AG09319 (cell line): ENCODE measurements at regions not wholly inside any gene's neighbourhood (a gene's known extent, or its start where the extent isn't known, plus 50 kb on each side); places are given as distances from the start of the nearest gene placed in this dataset.

Experiments
- DNase-seq: peaks from one replicate; pipeline ENCODE4 v3.0.0-alpha.2; 2010; ENCODE audit warnings: low read depth; ENCODE audit errors: extremely low read depth
- CTCF ChIP-seq: IDR thresholded peaks from 2 replicates; pipeline ENCODE4 v1.5.1; 2011; ENCODE audit warnings: low read depth, mild to moderate bottlenecking, inconsistent platforms, low read length, moderate library complexity

DNA sequence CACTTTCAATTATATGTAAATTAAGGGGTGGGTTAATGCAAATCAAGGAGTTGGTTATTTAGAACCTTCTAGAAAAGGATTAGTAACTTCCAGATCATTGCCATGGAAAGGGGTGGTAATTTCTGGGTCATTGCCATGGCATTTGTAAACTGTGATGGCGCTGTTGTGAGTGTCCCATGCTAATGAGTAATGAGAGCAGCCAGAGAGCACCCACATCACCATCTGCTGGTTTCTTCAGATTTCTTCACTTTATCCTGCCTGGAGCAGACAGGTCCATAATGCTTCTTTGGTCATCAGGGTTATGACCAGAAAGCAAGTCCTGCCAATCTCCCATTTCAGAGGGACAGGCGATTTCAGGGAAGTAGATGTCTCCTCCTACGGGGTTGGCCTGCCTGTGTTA lies 311.3 kb upstream of the CNR1 start:
- no peak for TF ChIP-seq CTCF
- no peak for DNase-seq

DNA sequence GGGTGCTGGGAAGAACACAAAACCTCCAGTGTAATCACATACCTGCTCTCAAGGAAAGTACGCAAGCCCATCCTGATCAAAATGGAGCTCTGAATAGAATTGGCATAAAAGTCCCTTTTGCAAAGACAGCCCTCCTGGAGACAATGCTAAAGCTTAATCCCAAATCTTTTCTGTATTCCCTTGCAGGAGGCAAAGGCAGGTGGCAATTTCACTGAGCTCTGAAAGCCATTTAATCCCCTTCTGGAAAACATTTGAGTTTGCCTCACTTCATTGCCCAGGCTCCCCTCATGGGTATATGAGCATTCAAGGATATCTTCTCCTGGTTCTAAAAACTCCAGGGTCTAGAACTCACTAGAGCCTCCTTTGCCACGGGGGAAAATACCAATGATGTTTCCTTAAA lies 310.2 kb upstream of the CNR1 start:
- DNase-seq: no peak
- no peak for TF ChIP-seq CTCF

DNA sequence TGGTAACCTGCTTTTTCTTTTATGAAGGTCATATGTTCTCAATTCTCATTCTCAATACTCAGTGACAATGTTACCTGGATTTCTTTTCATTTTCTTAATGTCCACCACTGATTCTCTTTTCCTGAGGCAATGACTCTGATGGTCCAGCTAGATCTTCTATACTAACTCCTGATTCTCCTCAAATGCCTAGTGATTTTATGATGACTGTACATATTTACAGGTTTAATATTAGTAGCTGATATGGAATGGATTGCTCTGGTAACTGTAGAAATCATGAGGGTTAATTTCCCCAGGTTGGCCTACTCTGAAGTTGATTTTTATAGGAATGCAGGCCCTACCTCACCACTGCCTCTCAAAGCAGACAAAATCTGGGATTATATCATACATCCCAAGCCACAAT lies 308.6 kb upstream of the CNR1 start:
- DNase-seq: no peak
- no peak for TF ChIP-seq CTCF

- TF ChIP-seq CTCF: no peak
- DNase-seq: no peak
Observed at GRCh38 chr6:88473589-88473988, 307.4 kb upstream of the CNR1 start.

DNA sequence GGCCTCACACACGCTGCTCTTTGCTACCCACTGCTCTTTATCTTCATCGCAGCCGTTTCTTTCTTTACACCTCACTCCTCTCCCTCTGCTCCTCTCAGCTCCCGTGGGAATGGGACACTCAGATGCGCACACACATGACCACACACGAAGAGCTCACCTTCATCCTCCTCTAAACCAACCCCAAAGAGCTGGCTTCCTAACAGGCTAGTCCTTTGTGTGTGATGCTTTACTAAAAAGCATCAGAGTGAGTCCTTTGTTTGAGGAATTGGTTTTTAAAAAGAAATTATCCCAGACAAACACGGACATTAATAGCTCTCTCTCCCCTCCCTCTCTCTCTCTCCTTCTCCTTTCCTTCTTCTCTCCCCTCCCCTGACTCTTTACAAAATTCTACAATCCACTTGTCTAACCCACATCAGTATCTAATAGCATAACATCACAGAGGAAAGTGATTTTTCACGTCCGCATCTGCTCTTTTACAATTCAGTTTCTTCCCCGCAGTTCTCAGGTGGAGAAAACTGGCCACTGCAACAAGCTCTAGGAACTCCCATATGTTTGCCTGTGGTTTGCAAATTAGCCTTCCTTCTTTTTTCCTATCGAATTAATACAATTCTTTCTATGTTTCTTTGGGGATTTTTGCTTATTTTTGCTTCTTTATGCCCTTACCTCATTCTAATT lies 306.8 kb upstream of the CNR1 start:
- no peak for DNase-seq
- TF ChIP-seq CTCF: no peak

GRCh38 chr6:88459643-88460042 lies 293.5 kb upstream of the CNR1 start:
- no peak for TF ChIP-seq CTCF
- DNase-seq: no peak

DNA sequence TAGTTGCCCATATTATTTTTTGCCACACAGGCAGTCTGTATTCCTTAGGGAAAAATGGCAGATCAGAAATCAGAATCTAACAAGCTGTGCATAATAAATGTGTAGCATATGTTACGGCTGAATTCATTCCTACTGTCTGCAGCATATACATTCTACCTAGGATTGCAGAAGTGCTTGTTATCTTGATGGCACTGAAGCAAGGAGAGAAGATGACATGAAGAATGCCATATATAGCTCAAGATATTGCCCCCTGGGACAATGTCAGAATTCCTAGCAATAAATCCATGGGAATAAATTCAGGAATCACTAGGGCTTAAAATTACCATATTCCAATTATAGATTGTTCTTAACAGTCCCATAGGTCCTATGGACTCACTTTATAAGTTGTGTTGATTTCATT lies 293.0 kb upstream of the CNR1 start:
- no peak for TF ChIP-seq CTCF
- no peak for DNase-seq
